ENCODE measurements at regions not wholly inside any gene's neighbourhood (a gene's known extent, or its start where the extent isn't known, plus 50 kb on each side); places are given as distances from the start of the nearest gene placed in this dataset.
A peak's percentile ranks its signal among the peaks of the same experiment; 100 is the strongest.

- no peak for DNase-seq
- Mint-ChIP-seq H3K27ac (ENCODE audit: unreplicated experiment) (no peak overlapping the region), H3K36me3 (ENCODE audit: unreplicated experiment) (no peaks in the 10 kb centered on the region), H3K27me3 (ENCODE audit: unreplicated experiment) (no peaks in the 10 kb centered on the region), H3K9me3 (ENCODE audit: unreplicated experiment) (no peaks in the 10 kb centered on the region), H3K4me3 (ENCODE audit: unreplicated experiment) (no peak overlapping the region), H3K4me1 (ENCODE audit: low read depth, unreplicated experiment) (no peaks in the 10 kb centered on the region)
- no peak for TF ChIP-seq CTCF (IDR thresholded peaks at IDR 0.05; ENCODE audit: partially characterized antibody, unreplicated experiment)
These were observed 70.4 kb upstream of the C15orf39 start for GRCh38 chr15:75131269-75131643.

- Mint-ChIP-seq H3K27ac (ENCODE audit: unreplicated experiment) (no peak overlapping the region), H3K36me3 (ENCODE audit: unreplicated experiment) (no peaks in the 10 kb centered on the region), H3K4me3 (ENCODE audit: unreplicated experiment) (no peak overlapping the region), H3K27me3 (ENCODE audit: unreplicated experiment) (no peaks in the 10 kb centered on the region), H3K9me3 (ENCODE audit: unreplicated experiment) (no peaks in the 10 kb centered on the region), H3K4me1 (ENCODE audit: low read depth, unreplicated experiment) (peaks cover 6% of the 10 kb centered on the region)
- DNase-seq = no peak
- no peak for TF ChIP-seq CTCF (IDR thresholded peaks at IDR 0.05; ENCODE audit: partially characterized antibody, unreplicated experiment)
These were observed 66.9 kb upstream of the C15orf39 start for GRCh38 chr15:75134748-75135147.

- Mint-ChIP-seq H3K27me3 (ENCODE audit: unreplicated experiment) (no peaks in the 10 kb centered on the region), H3K4me1 (ENCODE audit: low read depth, unreplicated experiment) (peaks cover 6% of the 10 kb centered on the region), H3K4me3 (ENCODE audit: unreplicated experiment) (no peak overlapping the region), H3K9me3 (ENCODE audit: unreplicated experiment) (peaks cover 3% of the 10 kb centered on the region), H3K27ac (ENCODE audit: unreplicated experiment) (no peak overlapping the region), H3K36me3 (ENCODE audit: unreplicated experiment) (peaks cover 4% of the 10 kb centered on the region)
- DNase-seq = no peak
- no peak for TF ChIP-seq CTCF (IDR thresholded peaks at IDR 0.05; ENCODE audit: partially characterized antibody, unreplicated experiment)
These were observed 65.6 kb upstream of the C15orf39 start for GRCh38 chr15:75136118-75136517.

GRCh38 chr15:75136758-75137157 is 64.9 kb upstream of the C15orf39 start:
- Mint-ChIP-seq H3K9me3 (ENCODE audit: unreplicated experiment) (peaks cover 3% of the 10 kb centered on the region), H3K27me3 (ENCODE audit: unreplicated experiment) (no peaks in the 10 kb centered on the region), H3K4me3 (ENCODE audit: unreplicated experiment) (no peak overlapping the region), H3K36me3 (ENCODE audit: unreplicated experiment) (peaks cover 4% of the 10 kb centered on the region), H3K4me1 (ENCODE audit: low read depth, unreplicated experiment) (peaks cover 6% of the 10 kb centered on the region), H3K27ac (ENCODE audit: unreplicated experiment) (no peak overlapping the region)
- no peak for DNase-seq
- TF ChIP-seq CTCF (IDR thresholded peaks at IDR 0.05; ENCODE audit: partially characterized antibody, unreplicated experiment) = no peak

GRCh38 chr15:75138016-75138999 is 63.4 kb upstream of the C15orf39 start:
- no peak for DNase-seq
- peaks cover 6% of the 10 kb centered on the region for H3K4me1 Mint-ChIP-seq (ENCODE audit: low read depth, unreplicated experiment)
- no peak overlapping the region for H3K4me3 Mint-ChIP-seq (ENCODE audit: unreplicated experiment)
- H3K9me3 Mint-ChIP-seq (ENCODE audit: unreplicated experiment) = peaks cover 8% of the 10 kb centered on the region
- no peak for TF ChIP-seq CTCF (IDR thresholded peaks at IDR 0.05; ENCODE audit: partially characterized antibody, unreplicated experiment)
- peaks cover 4% of the 10 kb centered on the region for H3K36me3 Mint-ChIP-seq (ENCODE audit: unreplicated experiment)
- no peaks in the 10 kb centered on the region for H3K27me3 Mint-ChIP-seq (ENCODE audit: unreplicated experiment)
- peak overlapping the region; percentile 17 for H3K27ac Mint-ChIP-seq (ENCODE audit: unreplicated experiment)
